Muscle layer of duodenum (tissue), 2 donors: ENCODE measurements at regions not wholly inside any gene's neighbourhood (a gene's known extent, or its start where the extent isn't known, plus 50 kb on each side); places are given as distances from the start of the nearest gene placed in this dataset.

Experiments used
- H3K27ac ChIP-seq: one replicate; pipeline ENCODE4 v1.7.0; 2013; ENCODE audit warnings: mild to moderate bottlenecking, low read length
- H3K27me3 ChIP-seq: one replicate; pipeline ENCODE4 v1.7.0; 2013; ENCODE audit warnings: low read depth, mild to moderate bottlenecking, control low read depth, low read length
- H3K36me3 ChIP-seq, 2 donors: one replicate each; pipeline ENCODE4 v1.7.0; 2013; ENCODE audit warnings: low read length in 2 of 2, control low read depth in 1 of 2, mild to moderate bottlenecking in 1 of 2; ENCODE audit not compliant: insufficient read depth in 2 of 2, control insufficient read depth in 1 of 2
- H3K4me1 ChIP-seq, 2 donors: one replicate each; pipeline ENCODE4 v1.7.0; 2013; ENCODE audit warnings: low read length in 2 of 2, mild to moderate bottlenecking in 2 of 2, control low read depth in 1 of 2, moderate library complexity in 1 of 2; ENCODE audit not compliant: insufficient read depth in 2 of 2, control insufficient read depth in 1 of 2
- H3K4me3 ChIP-seq, 2 donors: one replicate each; pipeline ENCODE4 v1.7.0; 2013; ENCODE audit warnings: low read length in 2 of 2, low read depth in 1 of 2, mild to moderate bottlenecking in 1 of 2
- H3K9me3 ChIP-seq, 2 donors: one replicate each; pipeline ENCODE4 v1.7.0; 2013; ENCODE audit warnings: low read length in 2 of 2, control low read depth in 1 of 2, mild to moderate bottlenecking in 1 of 2; ENCODE audit not compliant: control insufficient read depth in 1 of 2
- donor health status: healthy.

DNA sequence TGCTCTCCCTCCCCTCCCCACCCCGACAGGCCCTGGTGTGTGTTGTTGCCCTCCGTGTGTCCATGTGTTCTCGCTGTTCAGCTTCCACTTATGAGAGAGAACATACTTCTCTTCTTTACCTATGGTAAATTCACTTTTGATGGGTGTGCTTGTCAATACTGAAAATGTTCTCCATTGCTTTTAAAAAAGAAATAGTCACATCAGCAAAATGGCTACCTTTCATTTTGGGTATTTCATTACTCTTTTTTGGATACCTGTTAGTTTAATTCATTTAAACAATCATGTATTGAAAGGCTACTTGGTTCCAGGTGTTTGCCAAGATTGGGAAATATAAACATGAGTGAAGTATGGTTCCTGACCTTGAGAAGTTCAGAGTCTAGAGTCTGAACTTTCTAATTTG lies 107.4 kb upstream of the PITX2 start:
- Histone ChIP-seq H3K9me3 (no peaks in the 10 kb centered on the region), H3K27ac (no peak overlapping the region), H3K4me1 (no peaks in the 10 kb centered on the region), H3K27me3 (no peaks in the 10 kb centered on the region), H3K36me3 (no peaks in the 10 kb centered on the region), H3K4me3 (no peak overlapping the region)

DNA sequence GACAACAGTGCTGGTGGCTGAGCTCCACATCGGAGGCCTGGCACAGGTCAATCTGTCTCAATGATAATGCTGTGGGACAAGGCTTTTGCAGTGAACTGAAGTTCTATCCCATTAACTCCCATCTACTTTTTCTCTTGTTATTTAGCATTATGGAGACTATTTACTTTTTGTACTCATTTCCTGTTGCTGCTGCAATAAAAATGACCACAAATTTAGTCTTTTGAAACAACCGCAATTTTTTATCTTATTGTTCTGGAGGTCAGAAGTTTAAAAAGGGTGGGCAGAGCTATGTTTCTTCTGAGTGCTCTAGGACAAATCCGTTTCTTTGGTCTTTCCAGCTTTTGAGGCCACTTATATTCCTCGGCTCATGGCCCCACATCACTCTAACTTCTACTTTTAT lies 111.0 kb upstream of the PITX2 start:
- Histone ChIP-seq H3K27me3 (no peaks in the 10 kb centered on the region), H3K9me3 (no peaks in the 10 kb centered on the region), H3K36me3 (no peaks in the 10 kb centered on the region), H3K27ac (no peak overlapping the region), H3K4me3 (no peak overlapping the region), H3K4me1 (no peaks in the 10 kb centered on the region)

DNA sequence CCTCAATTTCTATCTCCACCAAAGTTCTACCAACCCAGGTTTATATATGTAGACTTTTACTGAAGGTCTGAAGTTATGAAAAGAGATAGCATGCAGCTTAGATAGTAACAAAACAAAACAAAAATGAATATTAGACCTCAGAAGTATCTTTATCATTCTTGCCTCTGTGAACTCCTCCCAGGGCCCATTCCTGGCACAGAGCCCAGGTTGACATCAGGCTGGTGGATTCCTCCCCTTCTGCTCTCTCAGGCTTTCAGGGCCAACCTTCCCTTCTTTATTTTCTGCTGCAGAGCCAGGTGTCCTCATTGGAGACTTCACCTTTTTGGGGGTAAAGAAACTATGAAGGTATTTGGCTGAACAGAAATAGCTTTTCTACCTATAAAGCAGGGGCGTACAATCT lies 112.8 kb upstream of the PITX2 start:
- Histone ChIP-seq H3K36me3 (no peaks in the 10 kb centered on the region), H3K4me1 (no peaks in the 10 kb centered on the region), H3K27me3 (no peaks in the 10 kb centered on the region), H3K9me3 (no peaks in the 10 kb centered on the region), H3K4me3 (no peak overlapping the region), H3K27ac (no peak overlapping the region)

DNA sequence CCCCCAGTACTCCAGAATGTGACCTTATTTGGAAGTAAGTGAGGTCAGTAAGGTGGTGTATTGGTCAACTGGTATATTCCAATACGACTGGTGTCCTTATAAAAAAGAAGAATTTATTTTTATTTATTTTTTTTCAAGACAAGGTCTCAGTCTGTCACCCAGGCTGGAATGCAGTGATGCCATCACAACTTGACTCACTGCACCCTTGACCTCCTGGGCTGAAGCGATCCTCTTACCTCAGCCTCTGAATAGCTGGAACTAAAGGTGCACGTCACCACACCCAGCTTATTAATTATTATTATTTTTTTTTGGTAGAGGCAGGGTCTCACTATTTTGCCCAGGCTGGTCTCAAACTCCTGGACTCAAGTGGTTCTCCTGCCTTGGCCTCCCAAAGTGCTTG lies 115.1 kb upstream of the PITX2 start:
- Histone ChIP-seq H3K9me3 (peaks cover 0 to 2% of the 10 kb centered on the region in 2 donors), H3K27ac (no peak overlapping the region), H3K27me3 (no peaks in the 10 kb centered on the region), H3K4me1 (no peaks in the 10 kb centered on the region), H3K36me3 (no peaks in the 10 kb centered on the region), H3K4me3 (no peak overlapping the region)

DNA sequence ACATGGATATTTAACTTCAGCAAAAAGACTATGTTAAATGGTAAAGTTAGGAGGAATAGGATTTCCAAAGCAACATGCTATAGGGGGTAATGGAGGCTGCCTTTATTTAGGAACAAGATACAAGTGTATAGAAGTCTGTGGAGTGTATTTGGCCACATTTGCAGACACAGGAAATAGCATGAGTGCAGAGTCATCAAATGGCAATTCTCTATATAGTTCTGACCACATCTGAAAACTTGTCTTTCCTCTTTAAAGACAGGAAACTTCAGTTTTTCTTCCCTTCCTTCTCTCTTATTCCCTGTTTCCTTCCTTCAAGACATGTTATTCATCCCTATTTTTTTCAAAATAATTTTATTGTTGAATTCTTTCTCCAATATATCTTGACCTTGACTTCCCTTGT lies 119.3 kb upstream of the PITX2 start:
- no peaks in the 10 kb centered on the region for H3K4me1 ChIP-seq
- H3K27ac ChIP-seq: no peak overlapping the region
- no peak overlapping the region for H3K4me3 ChIP-seq
- peaks cover 0 to 2% of the 10 kb centered on the region in 2 donors for H3K9me3 ChIP-seq
- H3K36me3 ChIP-seq: no peaks in the 10 kb centered on the region
- no peaks in the 10 kb centered on the region for H3K27me3 ChIP-seq

DNA sequence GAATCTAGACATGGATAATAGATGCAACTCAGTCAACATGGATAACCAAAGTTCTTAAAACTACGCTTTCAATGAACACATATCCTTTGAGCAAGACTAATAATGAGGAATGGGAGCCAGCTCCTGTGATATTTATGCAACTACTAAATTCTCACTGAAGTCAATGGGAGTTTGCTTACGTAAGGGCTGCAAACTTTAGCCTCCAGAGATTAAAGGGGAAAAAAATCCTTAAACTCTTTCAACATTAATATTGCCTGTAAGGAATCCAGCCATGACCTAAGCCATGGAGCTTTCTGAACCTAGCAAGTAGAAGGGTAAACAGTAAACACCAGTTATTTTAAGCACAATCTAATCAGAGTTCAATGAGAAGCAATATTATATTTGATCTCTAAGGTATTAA lies 125.2 kb upstream of the PITX2 start:
- Histone ChIP-seq H3K36me3 (no peaks in the 10 kb centered on the region), H3K27ac (no peak overlapping the region), H3K4me1 (no peaks in the 10 kb centered on the region)

DNA sequence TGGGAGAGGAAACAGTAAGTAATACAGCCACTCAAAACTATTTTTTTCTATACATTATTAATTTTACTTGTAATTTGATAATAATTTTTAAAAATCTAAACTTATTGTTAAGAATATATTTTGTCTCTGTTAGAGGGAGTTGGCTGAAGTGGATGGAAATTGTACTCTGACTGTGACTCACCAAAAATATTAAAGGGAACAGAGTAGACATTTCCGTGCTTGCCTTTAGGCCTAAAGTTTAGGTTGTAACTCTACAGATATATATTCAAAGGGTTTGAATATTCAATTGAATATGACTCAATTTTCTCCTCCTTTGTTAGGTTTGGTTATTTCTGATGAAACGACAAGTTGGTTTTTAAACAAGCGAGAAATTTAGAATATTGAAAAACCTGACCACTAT lies 128.3 kb upstream of the PITX2 start:
- H3K9me3 ChIP-seq: no peaks in the 10 kb centered on the region
- no peaks in the 10 kb centered on the region for H3K27me3 ChIP-seq
- no peak overlapping the region for H3K27ac ChIP-seq
- H3K4me1 ChIP-seq: no peaks in the 10 kb centered on the region
- H3K36me3 ChIP-seq: no peaks in the 10 kb centered on the region
- H3K4me3 ChIP-seq: no peak overlapping the region

More for the DNA sequence above, 125.2 kb upstream of the PITX2 start:
- Histone ChIP-seq H3K27me3 (no peaks in the 10 kb centered on the region), H3K9me3 (no peaks in the 10 kb centered on the region), H3K4me3 (no peak overlapping the region)

DNA sequence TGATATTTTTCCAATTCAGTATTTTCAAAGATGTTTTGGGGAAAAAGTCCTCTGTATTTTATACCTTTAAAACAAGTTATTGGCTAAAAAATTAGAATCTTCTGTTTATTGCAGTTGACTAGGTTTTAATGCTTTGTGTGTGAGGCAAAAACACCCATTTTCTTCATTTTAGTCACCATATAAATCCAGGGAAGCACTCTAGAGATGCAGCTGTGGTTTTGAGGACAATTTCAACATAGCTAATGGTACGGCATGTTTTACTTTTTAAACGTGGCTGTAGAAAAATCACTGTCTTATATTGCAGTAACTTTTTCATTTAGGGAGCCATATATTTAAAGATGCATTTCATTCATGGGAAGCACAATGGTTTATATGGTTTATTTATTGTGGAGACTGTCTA lies 129.1 kb upstream of the PITX2 start:
- no peaks in the 10 kb centered on the region for H3K9me3 ChIP-seq

DNA sequence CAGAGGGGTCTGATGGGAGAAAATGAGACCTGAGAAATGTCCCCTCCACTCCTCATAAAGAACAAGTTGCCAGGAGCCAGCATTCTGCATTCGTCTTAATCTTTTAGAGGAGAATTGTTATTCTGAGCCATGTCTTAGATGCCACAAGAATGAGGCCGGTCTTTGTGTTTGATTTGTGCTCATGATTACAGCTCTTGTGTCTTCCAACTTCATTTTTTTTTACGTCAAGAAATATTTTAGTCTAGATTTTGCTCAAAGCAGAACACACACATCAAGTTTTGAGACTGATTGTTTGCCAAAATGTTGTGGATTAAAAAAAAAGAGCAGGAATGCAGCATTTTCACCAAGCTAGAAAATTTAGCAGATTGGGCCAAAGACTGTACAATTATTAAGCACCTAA lies 130.6 kb upstream of the PITX2 start:
- H3K4me1 ChIP-seq: no peaks in the 10 kb centered on the region
- H3K36me3 ChIP-seq: no peaks in the 10 kb centered on the region
- H3K27ac ChIP-seq: no peak overlapping the region
- H3K4me3 ChIP-seq: no peak overlapping the region
- H3K27me3 ChIP-seq: no peaks in the 10 kb centered on the region
- no peaks in the 10 kb centered on the region for H3K9me3 ChIP-seq

More for the DNA sequence above, 129.1 kb upstream of the PITX2 start:
- Histone ChIP-seq H3K4me3 (no peak overlapping the region), H3K36me3 (no peaks in the 10 kb centered on the region), H3K27ac (no peak overlapping the region), H3K4me1 (no peaks in the 10 kb centered on the region), H3K27me3 (no peaks in the 10 kb centered on the region)

DNA sequence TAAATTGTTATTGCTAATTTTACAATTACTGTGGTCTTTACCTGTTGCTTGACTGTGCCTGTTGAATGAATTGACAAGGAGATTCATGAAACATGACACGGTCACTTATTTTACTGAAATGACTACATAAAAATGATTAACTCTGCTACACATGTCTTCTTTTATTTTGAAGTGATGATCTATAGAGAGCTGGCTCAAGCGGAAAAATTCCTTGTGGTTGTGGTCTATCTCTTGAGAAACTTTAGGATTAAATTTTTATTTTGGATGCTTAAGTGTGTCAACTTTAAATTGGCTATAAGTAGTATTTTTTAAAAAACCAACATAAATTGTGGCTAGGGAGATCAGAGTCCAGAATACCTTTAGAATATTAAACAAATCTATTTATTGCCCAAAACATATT lies 131.8 kb upstream of the PITX2 start:
- Histone ChIP-seq H3K4me1 (no peaks in the 10 kb centered on the region), H3K36me3 (no peaks in the 10 kb centered on the region), H3K27ac (no peak overlapping the region), H3K4me3 (no peak overlapping the region), H3K9me3 (no peaks in the 10 kb centered on the region), H3K27me3 (no peaks in the 10 kb centered on the region)

DNA sequence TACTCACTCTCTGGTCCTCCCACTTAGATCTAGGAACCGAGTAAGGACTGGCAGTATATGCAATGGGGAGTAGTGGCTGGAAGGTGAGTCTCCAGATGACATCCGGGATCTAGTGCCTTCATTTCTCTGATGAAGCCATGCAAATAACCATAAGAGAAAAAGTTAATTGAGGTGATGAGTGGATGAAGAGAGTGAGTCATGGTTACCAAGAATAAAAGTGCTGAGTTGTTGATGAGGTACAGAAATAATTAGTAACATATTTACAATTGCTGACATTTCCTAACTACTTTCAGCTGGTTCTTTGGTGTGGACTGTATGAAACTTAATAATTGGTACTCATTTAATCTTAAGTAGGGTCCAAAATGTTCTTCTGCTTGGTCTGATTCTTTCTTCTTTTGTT lies 146.7 kb upstream of the PITX2 start:
- no peaks in the 10 kb centered on the region for H3K4me1 ChIP-seq
- no peak overlapping the region for H3K27ac ChIP-seq
- no peaks in the 10 kb centered on the region for H3K36me3 ChIP-seq
- H3K9me3 ChIP-seq: no peaks in the 10 kb centered on the region
- H3K4me3 ChIP-seq: no peak overlapping the region
- no peaks in the 10 kb centered on the region for H3K27me3 ChIP-seq

DNA sequence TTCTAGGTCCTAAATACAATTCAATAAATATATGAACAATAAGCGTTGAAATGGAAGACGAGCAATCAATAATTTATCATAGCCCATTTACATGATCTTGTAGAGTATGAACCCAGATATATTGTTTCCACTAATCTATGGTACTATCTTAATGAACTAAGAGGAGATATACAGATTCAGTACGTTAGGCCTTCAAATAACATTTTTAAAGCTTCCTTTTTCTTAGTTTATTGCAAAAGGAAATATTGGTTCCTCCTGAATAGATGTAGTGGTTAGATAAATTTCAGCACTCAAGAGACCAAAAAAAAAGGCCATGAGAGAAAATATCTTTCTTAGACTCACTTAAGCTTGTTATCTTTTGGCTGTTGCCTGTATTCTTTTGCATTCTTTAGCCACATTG lies 147.5 kb upstream of the PITX2 start:
- H3K9me3 ChIP-seq: no peaks in the 10 kb centered on the region
- no peak overlapping the region for H3K27ac ChIP-seq
- no peaks in the 10 kb centered on the region for H3K27me3 ChIP-seq
- H3K36me3 ChIP-seq: no peaks in the 10 kb centered on the region
- H3K4me3 ChIP-seq: no peak overlapping the region
- H3K4me1 ChIP-seq: no peaks in the 10 kb centered on the region
